HepG2 (cell line): ENCODE measurements at regions not wholly inside any gene's neighbourhood (a gene's known extent, or its start where the extent isn't known, plus 50 kb on each side); places are given as distances from the start of the nearest gene placed in this dataset.
A peak's percentile ranks its signal among the peaks of the same experiment; 100 is the strongest.

Experiments
- ARID5B ChIP-seq: IDR thresholded peaks from 2 replicates; pipeline ENCODE4 v1.4.0; 2020; ENCODE audit warnings: mild to moderate bottlenecking, missing genetic modification reagents
- GABPB1 ChIP-seq: IDR thresholded peaks from 2 replicates; pipeline ENCODE4 v1.6.1; 2016; ENCODE audit warnings: mild to moderate bottlenecking, missing genetic modification reagents, moderate library complexity, missing compliant biosample characterization
- GMEB2 ChIP-seq: IDR thresholded peaks from 2 replicates; pipeline ENCODE4 v1.6.1; 2016; ENCODE audit warnings: missing biosample characterization, missing genetic modification reagents, low read depth
- GRHL1 ChIP-seq: sonication (generic); formaldehyde crosslinking; conservative IDR thresholded peaks from 2 replicates; pipeline ENCODE4 v1.8.0; 2022; ENCODE audit warnings: missing genetic modification reagents
- HNRNPLL ChIP-seq: fragments of 200-400 bp; formaldehyde crosslinking; IDR thresholded peaks from 2 replicates; pipeline ENCODE4 v1.6.1; 2017; ENCODE audit warnings: mild to moderate bottlenecking, low read depth, low read length; ENCODE audit not compliant: poor library complexity, severe bottlenecking
- KAT7 ChIP-seq: IDR thresholded peaks from 2 replicates; pipeline ENCODE4 v1.6.1; 2018; ENCODE audit warnings: borderline replicate concordance, missing compliant biosample characterization
- SKIL ChIP-seq: sonication (generic); formaldehyde crosslinking; IDR thresholded peaks from 2 replicates; pipeline ENCODE4 v1.8.0; 2022; ENCODE audit warnings: missing genetic modification reagents, mild to moderate bottlenecking, moderate library complexity, borderline replicate concordance
- ZBTB26 ChIP-seq: IDR thresholded peaks from 2 replicates; pipeline ENCODE4 v1.6.1; 2016; ENCODE audit warnings: missing compliant biosample characterization, missing genetic modification reagents, borderline replicate concordance
- ZNF260 ChIP-seq: sonication (generic); formaldehyde crosslinking; IDR thresholded peaks from 2 replicates; pipeline ENCODE4 v1.4.0; 2020; ENCODE audit warnings: missing genetic modification reagents, low read depth, mild to moderate bottlenecking, borderline replicate concordance
- ZNF292 ChIP-seq: sonication (generic); formaldehyde crosslinking; IDR thresholded peaks from 2 replicates; pipeline ENCODE4 v1.8.1; 2022; ENCODE audit warnings: mild to moderate bottlenecking, low read depth, missing genetic modification reagents, borderline replicate concordance
- ZNF414 ChIP-seq: sonication (generic); formaldehyde crosslinking; IDR thresholded peaks from 2 replicates; pipeline ENCODE4 v1.5.0; 2020; ENCODE audit warnings: missing genetic modification reagents
- ZNF513 ChIP-seq: sonication (generic); formaldehyde crosslinking; conservative IDR thresholded peaks from 2 replicates; pipeline ENCODE4 v1.5.0; 2020; ENCODE audit warnings: missing genetic modification reagents
- ZNF569 ChIP-seq: sonication (generic); formaldehyde crosslinking; IDR thresholded peaks from 2 replicates; pipeline ENCODE4 v1.5.0; 2020; ENCODE audit warnings: mild to moderate bottlenecking, missing genetic modification reagents, moderate library complexity, borderline replicate concordance
- ZNF768 ChIP-seq: sonication (generic); formaldehyde crosslinking; IDR thresholded peaks from 2 replicates; pipeline ENCODE4 v1.4.0; 2020; ENCODE audit warnings: missing genetic modification reagents

GRCh38 chr15:31215490-31216214, 111.0 kb upstream of the KLF13 start (continued):
- TF ChIP-seq ARID5B (CRISPR knock-in tag) (peak; percentile 33; the same call in 1 of the 2 replicates), GRHL1 (CRISPR knock-in tag) (no peak), ZNF569 (CRISPR knock-in tag) (no peak), ZNF513 (CRISPR knock-in tag) (no peak), SKIL (CRISPR knock-in tag) (no peak), ZNF292 (CRISPR knock-in tag) (0 out of 2 replicates have a peak, but pooled peaks have one; percentile 41), GABPB1 (CRISPR knock-in tag) (peak; percentile 62; the same call in 1 of the 2 replicates), ZNF768 (CRISPR knock-in tag) (peak; percentile 56; the same call in 1 of the 2 replicates), ZNF414 (no peak; the same call in 1 of the 2 replicates), ZNF260 (no peak), GMEB2 (no peak), KAT7 (CRISPR knock-in tag) (0 out of 2 replicates have a peak, but pooled peaks have one; percentile 22), HNRNPLL (peak; percentile 41), ZBTB26 (CRISPR knock-in tag) (0 out of 2 replicates have a peak, but pooled peaks have one; percentile 21)
